SHP77 (cell line): ENCODE measurements at regions not wholly inside any gene's neighbourhood (a gene's known extent, or its start where the extent isn't known, plus 50 kb on each side); places are given as distances from the start of the nearest gene placed in this dataset.

Experiments used
- DNase-seq, 2 experiments: peaks; one replicate each; lab custom pipeline; 2025; lab: John Stamatoyannopoulos, UW

DNA sequence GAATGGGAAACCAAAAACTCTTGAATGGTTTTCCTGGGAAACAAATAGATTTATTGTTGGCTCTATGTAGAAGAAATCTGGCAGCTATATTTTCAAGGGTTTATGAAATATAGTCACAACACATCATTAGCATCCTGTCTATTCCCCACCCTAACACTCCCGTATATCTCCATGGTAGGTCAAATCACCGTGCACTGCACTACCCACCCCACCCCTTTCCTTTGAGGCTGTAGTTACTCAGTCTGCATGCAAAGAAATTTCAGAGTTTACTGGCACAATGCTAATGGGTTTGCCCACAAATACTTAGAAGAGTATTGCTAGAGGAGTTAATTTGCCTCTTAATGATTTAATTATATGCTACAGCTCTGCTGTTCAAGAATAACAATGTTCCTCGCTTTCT, 329.1 kb upstream of the TSHZ2 start:
- no peak for DNase-seq

GRCh38 chr20:52637201-52637600, 335.0 kb upstream of the TSHZ2 start:
- DNase-seq = no peak

GRCh38 chr20:52631469-52631868, 340.7 kb upstream of the TSHZ2 start:
- no peak for DNase-seq

- no peak for DNase-seq
Observed at GRCh38 chr20:52630138-52630537, 342.0 kb upstream of the TSHZ2 start.

DNA sequence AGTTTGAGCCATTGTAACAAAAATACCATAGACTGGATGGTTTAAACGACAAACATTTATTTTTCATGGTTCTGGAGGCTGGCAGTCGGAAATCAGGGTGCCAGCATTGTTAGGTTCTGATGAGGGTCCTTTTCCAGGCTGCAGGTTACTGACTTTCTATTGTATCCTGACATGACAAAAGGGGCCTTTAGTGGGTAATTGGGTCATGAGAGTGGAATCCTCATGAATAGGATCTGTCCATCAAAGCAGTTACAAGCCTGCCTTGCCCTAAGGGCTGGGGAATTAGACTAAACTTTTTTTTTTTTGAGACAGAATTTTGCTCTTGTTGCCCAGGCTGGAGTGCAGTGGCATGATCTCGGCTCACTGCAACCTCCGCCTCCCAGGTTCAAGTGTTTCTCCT, 347.9 kb upstream of the TSHZ2 start:
- DNase-seq = no peak

DNA sequence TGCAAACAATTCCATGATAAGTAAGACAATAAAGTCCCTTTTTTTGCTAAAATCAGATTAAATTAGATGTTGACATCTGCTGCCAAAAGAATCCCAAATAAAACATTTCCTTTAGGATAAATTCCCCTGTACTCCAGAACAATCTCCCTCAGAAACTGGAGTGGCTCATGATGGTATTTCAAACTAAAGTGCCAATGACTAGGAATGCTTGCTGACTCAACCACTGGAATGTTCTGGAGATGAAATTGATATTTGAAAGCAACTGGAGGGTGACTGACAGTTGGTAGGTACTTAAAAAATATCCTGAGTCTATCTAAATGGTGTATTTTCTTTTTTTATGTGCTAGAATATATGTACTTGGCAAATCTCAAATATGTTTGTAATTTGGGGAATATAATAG, 350.1 kb upstream of the TSHZ2 start:
- no peak for DNase-seq

GRCh38 chr20:52621401-52621800, 350.8 kb upstream of the TSHZ2 start:
- no peak for DNase-seq

DNA sequence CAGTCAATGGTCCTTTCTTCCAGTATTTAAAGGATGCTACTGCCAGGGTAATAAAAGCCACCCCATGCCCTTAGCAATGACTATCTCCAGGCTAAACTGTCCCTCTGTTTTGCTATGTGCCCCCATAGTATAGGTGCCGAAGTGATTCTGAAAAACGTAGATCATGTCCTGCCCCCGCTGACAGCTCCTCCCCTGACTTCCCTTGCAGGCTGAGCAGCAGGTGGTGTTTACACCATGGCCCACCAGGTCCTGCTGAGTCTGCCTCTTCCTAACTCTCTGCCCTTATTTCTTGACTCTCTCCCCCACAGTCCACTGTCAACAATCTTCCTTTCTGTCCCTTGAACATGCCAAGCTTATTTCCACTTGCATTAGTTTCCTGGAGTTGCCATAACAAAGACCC, 352.5 kb upstream of the TSHZ2 start:
- DNase-seq = no peak

DNA sequence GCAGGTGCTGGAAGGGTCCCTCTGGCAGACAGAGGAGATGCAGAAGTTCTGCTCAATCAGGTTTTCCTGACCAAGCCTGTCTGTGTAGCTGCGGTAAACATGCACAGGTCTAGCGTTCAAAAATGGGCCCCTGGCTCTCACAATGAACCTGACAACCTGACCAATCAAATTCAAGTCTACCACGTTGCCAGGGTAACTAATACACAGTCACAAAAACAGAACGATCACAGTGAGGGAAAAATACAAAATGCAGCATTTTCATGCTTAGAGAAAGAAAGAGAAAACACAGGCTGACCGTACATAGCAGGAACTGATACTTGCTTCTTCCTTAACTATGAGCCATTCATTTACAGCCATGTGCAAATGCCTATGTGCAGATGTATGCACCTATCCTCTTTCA, 353.1 kb upstream of the TSHZ2 start:
- no peak for DNase-seq

DNA sequence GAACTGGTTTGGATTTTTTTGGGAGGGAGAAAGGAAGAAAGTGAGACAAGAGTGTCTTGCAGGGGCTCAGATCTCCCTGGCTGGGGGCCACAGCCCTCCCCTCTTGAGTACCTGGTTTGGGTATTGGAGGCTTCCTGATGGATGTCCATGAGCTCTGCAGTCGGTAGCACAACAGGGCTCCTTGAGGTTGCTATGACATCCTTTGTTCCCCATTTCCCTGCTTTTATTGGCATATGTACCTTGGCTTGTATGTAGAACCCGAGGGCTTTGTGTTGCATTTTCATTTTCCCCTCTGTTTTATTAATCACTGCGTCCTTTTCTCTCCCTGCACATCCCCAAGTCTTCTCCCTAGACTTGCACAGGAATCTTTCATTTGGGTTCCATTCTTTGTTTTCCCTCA, 355.5 kb upstream of the TSHZ2 start:
- DNase-seq = no peak

DNA sequence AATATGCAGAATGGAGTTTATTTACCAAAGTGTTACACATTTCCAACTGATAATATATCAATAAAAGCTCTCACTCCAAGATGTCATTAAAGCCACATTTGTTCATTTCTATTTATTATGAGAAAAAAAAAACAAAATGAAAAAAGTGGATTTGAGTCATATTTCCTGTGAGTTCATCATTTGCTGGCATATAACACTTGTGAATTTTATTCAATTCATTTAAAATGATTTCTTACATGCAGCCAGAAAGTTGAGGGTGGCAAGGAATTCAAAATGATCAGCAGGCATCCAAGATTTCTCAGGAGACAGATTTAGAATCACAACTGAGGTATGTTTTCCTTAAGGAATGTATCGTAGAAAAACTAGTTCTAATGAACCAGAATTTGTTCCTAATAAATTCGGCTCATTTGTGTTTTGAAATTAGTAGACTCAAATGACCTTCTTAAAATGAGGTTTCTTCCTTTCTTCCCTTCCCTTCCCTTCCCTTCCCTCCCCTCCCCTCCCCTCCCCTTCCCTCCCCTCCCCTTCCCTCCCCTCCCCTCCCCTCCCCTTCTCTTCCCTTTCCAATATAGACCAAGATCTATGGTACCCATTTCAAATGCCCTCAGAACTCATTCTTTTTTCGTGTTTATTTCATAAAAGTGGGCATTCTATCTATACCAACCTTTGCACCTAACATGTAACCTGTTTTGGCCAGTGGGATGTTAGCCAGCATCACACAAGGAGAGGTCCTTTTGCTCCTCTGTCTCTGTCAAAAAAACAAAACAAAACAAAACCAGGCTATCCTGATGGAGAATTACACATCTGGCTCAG, 357.9 kb upstream of the TSHZ2 start:
- no peak for DNase-seq

DNA sequence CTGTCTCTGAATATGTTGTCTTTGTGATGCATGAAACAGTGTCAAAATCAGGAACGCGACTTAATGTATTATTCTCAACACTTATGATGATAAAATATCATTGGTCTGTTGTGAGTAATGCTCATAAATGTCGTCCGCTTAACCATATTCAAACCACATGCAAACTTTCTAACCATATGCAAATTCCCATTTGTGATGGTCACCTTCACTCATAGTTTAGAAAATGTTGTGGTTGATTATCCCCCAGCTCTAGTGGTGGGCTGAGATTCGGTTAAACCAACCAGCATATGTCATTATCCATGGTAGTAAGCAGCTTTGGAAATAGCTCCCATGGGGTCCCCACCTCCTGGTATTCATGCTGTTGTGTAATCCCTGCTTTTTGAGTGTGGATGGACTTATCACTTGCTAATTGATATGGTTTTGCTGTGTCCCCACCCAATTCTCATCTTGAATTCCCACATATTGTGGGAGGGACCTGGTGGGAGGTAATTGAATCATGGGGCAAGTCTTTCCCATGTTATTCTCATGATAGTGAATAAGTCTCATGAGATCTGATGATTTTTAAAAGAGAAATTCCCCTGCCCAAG, 360.0 kb upstream of the TSHZ2 start:
- DNase-seq = no peak

GRCh38 chr20:52610749-52611148, 361.4 kb upstream of the TSHZ2 start:
- no peak for DNase-seq

DNA sequence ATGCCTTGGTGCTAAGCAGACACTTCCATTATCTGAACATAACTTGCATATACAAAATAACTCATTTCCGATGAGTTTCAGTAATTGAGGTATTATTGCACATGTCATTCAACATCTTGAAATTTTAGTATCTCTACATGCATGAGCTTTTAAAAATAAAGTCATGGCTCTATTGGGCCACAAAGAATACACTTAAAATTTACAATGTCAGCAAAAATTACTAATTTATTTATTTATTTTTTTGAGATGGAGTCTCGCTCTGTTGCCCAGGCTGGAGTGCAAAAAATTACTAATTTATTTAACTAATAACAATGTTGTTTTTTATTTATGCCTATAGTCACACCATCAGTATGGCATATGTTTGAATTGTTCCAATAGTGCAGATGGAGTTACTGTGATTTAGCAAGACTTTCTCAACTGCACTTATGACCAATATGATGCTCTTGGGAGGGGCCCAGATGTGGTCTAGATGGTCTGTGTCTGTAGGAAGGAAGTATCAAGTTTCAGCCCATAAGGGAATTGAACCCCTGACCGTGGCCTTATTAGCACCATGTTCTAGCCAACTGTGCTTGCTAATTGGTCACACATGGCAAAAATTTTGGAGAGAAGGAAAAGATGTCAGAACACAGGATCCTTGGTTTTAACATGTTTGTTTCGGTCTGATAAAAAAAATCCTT, 370.7 kb upstream of the TSHZ2 start:
- no peak for DNase-seq

- DNase-seq = no peak
Observed at GRCh38 chr20:52596256-52596655, 375.9 kb upstream of the TSHZ2 start.

DNA sequence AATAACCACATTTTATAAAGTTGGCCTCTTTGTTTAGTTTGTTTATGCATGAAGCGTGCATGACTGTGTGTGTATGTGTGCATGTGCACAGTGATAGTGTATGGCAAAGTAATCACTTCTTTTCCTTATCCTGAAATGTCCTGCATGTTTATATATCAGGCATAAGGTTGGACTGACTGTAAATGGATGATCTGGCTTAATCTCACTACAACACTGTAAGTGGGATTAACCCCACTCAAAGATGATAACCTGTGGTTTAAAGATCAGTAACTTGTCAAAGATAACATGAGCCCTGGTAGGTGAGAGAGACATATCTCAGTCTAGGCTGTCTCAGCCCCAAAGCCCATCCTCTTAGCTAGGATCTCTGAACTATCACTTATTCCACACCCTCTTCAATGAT, 376.6 kb upstream of the TSHZ2 start:
- no peak for DNase-seq

DNA sequence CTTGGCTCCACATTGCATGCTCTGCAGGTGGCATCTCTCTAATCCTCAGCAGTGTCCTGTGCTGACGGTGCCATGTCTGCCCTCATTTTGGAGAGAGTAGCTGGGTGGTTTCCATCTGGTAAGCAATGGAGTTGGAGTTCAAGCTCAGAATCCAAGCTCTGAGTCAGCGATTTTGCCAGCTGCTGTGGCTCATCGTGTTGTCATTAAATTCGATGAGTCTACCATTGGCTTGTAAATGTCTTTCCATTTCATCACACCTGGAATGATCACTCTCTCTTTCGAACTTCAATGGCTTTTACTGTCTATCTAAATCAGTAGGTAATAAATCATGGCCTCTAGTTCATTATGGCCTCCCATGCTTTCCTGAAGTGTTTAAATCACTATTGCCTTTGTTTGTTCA, 378.5 kb upstream of the TSHZ2 start:
- no peak for DNase-seq

DNA sequence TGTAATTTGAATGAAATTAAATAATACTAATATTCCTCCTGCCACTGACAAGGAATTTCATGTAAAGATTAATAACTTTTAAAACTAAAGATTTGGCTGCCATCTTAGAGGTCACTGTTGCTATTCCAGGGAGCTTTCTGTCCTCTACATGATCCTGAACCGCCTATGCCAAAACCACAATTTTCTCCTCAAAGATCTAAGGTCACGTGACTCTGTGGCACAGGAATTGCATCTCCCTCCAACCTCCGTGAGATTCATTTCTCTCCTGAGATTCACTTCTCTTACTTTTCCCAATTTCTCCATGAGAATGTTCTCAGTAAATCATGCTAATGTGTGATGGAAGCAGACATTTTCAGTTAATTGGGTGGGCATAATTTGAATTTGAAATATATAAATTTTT, 379.6 kb upstream of the TSHZ2 start:
- no peak for DNase-seq

GRCh38 chr20:52590100-52590499, 382.1 kb upstream of the TSHZ2 start:
- no peak for DNase-seq

GRCh38 chr20:52589251-52589812, 382.8 kb upstream of the TSHZ2 start:
- DNase-seq = no peak

DNA sequence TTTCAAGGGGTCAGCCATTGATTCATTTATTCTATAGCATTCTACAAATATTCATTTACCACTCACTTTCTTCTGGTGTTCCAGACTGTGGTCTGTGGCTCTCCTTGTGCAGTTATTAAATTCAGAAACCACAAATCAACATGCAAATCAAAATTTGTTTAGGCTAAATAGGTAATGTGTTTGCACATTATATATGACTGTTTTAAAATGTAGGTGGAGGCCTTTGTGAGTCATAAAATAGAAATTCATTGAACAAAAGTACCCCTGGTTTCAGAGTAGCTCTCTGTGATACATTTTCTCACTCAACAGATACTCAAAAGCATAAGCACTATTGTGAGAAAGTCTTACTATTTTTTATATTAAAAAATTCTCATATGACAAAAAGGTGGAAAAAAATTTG, 385.5 kb upstream of the TSHZ2 start:
- no peak for DNase-seq

GRCh38 chr20:52585333-52585732, 386.8 kb upstream of the TSHZ2 start:
- DNase-seq = no peak

DNA sequence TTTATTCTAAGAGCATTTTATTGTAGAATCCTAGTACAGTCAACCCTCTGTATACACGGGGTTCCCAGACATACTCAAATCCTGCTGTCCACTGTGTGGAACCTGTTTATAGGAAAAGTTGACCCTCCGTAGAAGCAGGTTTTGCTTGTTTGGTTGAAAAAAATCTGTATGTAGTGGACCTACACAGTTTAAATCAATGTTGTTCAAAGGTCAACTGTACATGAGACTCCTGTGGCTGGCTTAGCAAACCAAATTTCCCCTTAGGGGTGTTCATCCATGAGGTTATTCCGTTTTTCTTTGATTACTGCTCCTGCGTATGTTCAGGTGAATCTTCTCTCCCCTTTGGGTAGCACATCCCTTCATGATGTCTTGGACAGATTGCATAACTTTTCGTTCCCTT, 387.0 kb upstream of the ZFP64 start:
- no peak for DNase-seq
